ENCODE measurements at regions not wholly inside any gene's neighbourhood (a gene's known extent, or its start where the extent isn't known, plus 50 kb on each side); places are given as distances from the start of the nearest gene placed in this dataset.

GRCh38 chr13:105972811-105973590 is 562.5 kb downstream of the EFNB2 start:
- H4K8ac ChIP-seq (ENCODE audit: extremely low read depth, insufficient read depth, low read length), result no peak overlapping the region
- no peaks in the 10 kb centered on the region for H3K79me1 ChIP-seq (ENCODE audit: low read depth, low read length)
- H3K27me3 ChIP-seq (replicated peaks in 1 of 4; ENCODE audit: control insufficient read depth in 3 of 4, extremely low read depth in 1 of 4, insufficient read depth in 3 of 4, low read length in 3 of 4), result no peaks in the 10 kb centered on the region
- H3K56ac ChIP-seq (replicated peaks; ENCODE audit: insufficient read length, low read depth, low read length), result no peak overlapping the region
- H3K14ac ChIP-seq (ENCODE audit: insufficient read length), result no peak overlapping the region
- H3K4me1 ChIP-seq (replicated peaks in 1 of 4; ENCODE audit: control insufficient read depth in 3 of 4, insufficient read depth in 4 of 4, low read length in 3 of 4), result 0 out of 7 replicates have a peak, but pooled peaks cover 0 to 2% (median 0%) of the 10 kb centered on the region in 4 experiments
- no peak overlapping the region for H3K4me2 ChIP-seq (ENCODE audit: insufficient read depth in 1 of 2, low read depth in 2 of 2, low read length in 2 of 2)
- no peak for TF ChIP-seq ASH2L (IDR thresholded peaks at IDR 0.05; ENCODE audit: low read length)
- no peak for TF ChIP-seq E2F6 (IDR thresholded peaks at IDR 0.05)
- TF ChIP-seq BRCA1 (IDR thresholded peaks at IDR 0.05; ENCODE audit: low read depth, low read length), result no peak
- TF ChIP-seq CTBP2 (IDR thresholded peaks at IDR 0.05; ENCODE audit: borderline replicate concordance, insufficient read depth, insufficient read length, low read length), result no peak
- TF ChIP-seq SAP30 (IDR thresholded peaks at IDR 0.05; ENCODE audit: insufficient read depth, insufficient replicate concordance, low read length), result no peak
- no peak for TF ChIP-seq RAD21 (IDR thresholded peaks at IDR 0.05 in 1 of 2, conservative IDR thresholded peaks at IDR 0.05 in 1 of 2; ENCODE audit: low read depth in 2 of 2, low read length in 2 of 2)
- TF ChIP-seq EGR1 (IDR thresholded peaks at IDR 0.05; ENCODE audit: borderline replicate concordance, low read depth, low read length), result no peak
- no peak for TF ChIP-seq CBX5 (IDR thresholded peaks at IDR 0.05; ENCODE audit: low read depth, low read length)
- no peak overlapping the region for H2BK120ac ChIP-seq (replicated peaks; ENCODE audit: low read depth, low read length)
- no peak overlapping the region for H3K27ac ChIP-seq (ENCODE audit: low read depth, low read length)
- H3K23ac ChIP-seq (ENCODE audit: insufficient read length), result no peak overlapping the region
- no peak overlapping the region for H3K4ac ChIP-seq (replicated peaks; ENCODE audit: insufficient read length, low read depth, low read length)
- no peak for FAIRE-seq
- no peak overlapping the region for H4K91ac ChIP-seq (replicated peaks; ENCODE audit: insufficient read length, low read length)
- no peaks in the 10 kb centered on the region for H3K36me3 ChIP-seq (ENCODE audit: control insufficient read depth in 2 of 4, insufficient read depth in 4 of 4, low read length in 3 of 4)
- no peak overlapping the region for H2AK5ac ChIP-seq (ENCODE audit: low read depth, low read length)
- H3K4me3 ChIP-seq (ENCODE audit: extremely low read depth in 1 of 4, insufficient read depth in 2 of 4, low read depth in 3 of 4, low read length in 4 of 4), result no peak overlapping the region
- H3K9me3 ChIP-seq (ENCODE audit: insufficient read depth in 2 of 2, low read depth in 1 of 2, low read length in 1 of 2), result no peaks in the 10 kb centered on the region
- no peak overlapping the region for H4K5ac ChIP-seq (ENCODE audit: insufficient read length, low read depth, low read length)
- no peaks in the 10 kb centered on the region for H4K20me1 ChIP-seq (replicated peaks in 1 of 2; ENCODE audit: control insufficient read depth in 1 of 2, insufficient read depth in 2 of 2, low read length in 2 of 2)
- H2BK20ac ChIP-seq (ENCODE audit: low read length), result no peak overlapping the region
- POLR2A ChIA-PET (ENCODE audit: partially characterized antibody), result no interaction called here
- no peaks in the 10 kb centered on the region for H3K23me2 ChIP-seq (ENCODE audit: low read depth, low read length)
- H2AFZ ChIP-seq (ENCODE audit: low read length), result peak overlapping the region; percentile 17; the same call in 1 of the 2 replicates
- H2BK12ac ChIP-seq (ENCODE audit: low read depth, low read length), result no peak overlapping the region
- no peak overlapping the region for H2BK5ac ChIP-seq (ENCODE audit: low read depth, low read length)
- H3K79me2 ChIP-seq (ENCODE audit: control insufficient read depth in 1 of 2, insufficient read depth in 2 of 2, low read length in 2 of 2), result no peaks in the 10 kb centered on the region
- CTCF ChIA-PET (ENCODE audit: partially characterized antibody), result interaction anchor here (0.7 to 2.9 kb wide), 5 partner anchors 9 to 196 kb away, joined by 3 to 22 read pairs (median 4); no protein-coding TSS in a partner anchor
- no peak overlapping the region for H3K9ac ChIP-seq (replicated peaks in 1 of 4; ENCODE audit: extremely low read depth in 1 of 4, low read depth in 3 of 4, low read length in 3 of 4)
- H3K18ac ChIP-seq (ENCODE audit: extremely low read depth, low read length), result no peak overlapping the region
- 0 out of 2 replicates have a peak overlapping the region, but pooled peaks have one; percentile 35 for H2BK15ac ChIP-seq (ENCODE audit: low read length)
- DNase-seq (ENCODE audit: low read depth in 1 of 2, low spot score in 2 of 2), result no peak
- 97% methylated on average over 14 of the region's 14 CpGs; no CpG with 5 or more reads in 1 of the 2 experiments for WGBS, 2 experiments (ENCODE audit: extremely low coverage in 1 of 2, insufficient coverage in 1 of 2, insufficient read length in 1 of 2, insufficient replicate concordance in 2 of 2, low coverage in 1 of 2, low lambda C conversion rate in 2 of 2, missing lambda C conversion rate in 1 of 2)
